ENCODE measurements at regions not wholly inside any gene's neighbourhood (a gene's known extent, or its start where the extent isn't known, plus 50 kb on each side); places are given as distances from the start of the nearest gene placed in this dataset.
"Not testable (repeated sequence)": the region's sequence is repeated elsewhere in the genome, so short reads cannot be mapped to it uniquely, and the experiment has no call there.

- no peak for DNase-seq
These were observed 859.3 kb upstream of the AMOT start for GRCh38 chrX:113699939-113700338.

GRCh38 chrX:113675278-113675677 lies 834.6 kb upstream of the AMOT start:
- no peak for DNase-seq

GRCh38 chrX:113651306-113651705 lies 810.7 kb upstream of the AMOT start:
- DNase-seq = no peak

- DNase-seq = no peak
These were observed 803.8 kb upstream of the AMOT start for GRCh38 chrX:113644426-113644825.

GRCh38 chrX:113634565-113634964 lies 793.9 kb upstream of the AMOT start:
- no peak for DNase-seq

- no peak for DNase-seq
These were observed 788.7 kb upstream of the AMOT start for GRCh38 chrX:113629326-113629725.

- no peak for DNase-seq
These were observed 753.7 kb upstream of the AMOT start for GRCh38 chrX:113594123-113594841.

GRCh38 chrX:113586281-113586898 lies 745.8 kb upstream of the AMOT start:
- no peak for DNase-seq

- DNase-seq = no peak
These were observed 739.9 kb upstream of the AMOT start for GRCh38 chrX:113580486-113580885.

GRCh38 chrX:113558576-113558975 lies 717.9 kb upstream of the AMOT start:
- no peak for DNase-seq

- no peak for DNase-seq
These were observed 711.3 kb upstream of the AMOT start for GRCh38 chrX:113551919-113552318.

GRCh38 chrX:113548308-113549015 lies 707.8 kb upstream of the AMOT start:
- no peak for DNase-seq

- no peak for DNase-seq
These were observed 704.4 kb upstream of the AMOT start for GRCh38 chrX:113545040-113545439.

GRCh38 chrX:113539599-113540356 lies 699.1 kb upstream of the AMOT start:
- DNase-seq = no peak

GRCh38 chrX:113529426-113530013 lies 688.9 kb upstream of the AMOT start:
- no peak for DNase-seq

GRCh38 chrX:113522814-113523213 lies 682.2 kb upstream of the AMOT start:
- peak; percentile 8 for DNase-seq

- DNase-seq = no peak
These were observed 674.3 kb upstream of the AMOT start for GRCh38 chrX:113514906-113515305.

- DNase-seq = no peak
These were observed 672.2 kb upstream of the AMOT start for GRCh38 chrX:113512700-113513395.

- DNase-seq = no peak
These were observed 670.0 kb upstream of the AMOT start for GRCh38 chrX:113510586-113510985.

- no peak for DNase-seq
These were observed 652.3 kb upstream of the AMOT start for GRCh38 chrX:113492895-113493294.

GRCh38 chrX:113473418-113473817 lies 632.8 kb upstream of the AMOT start:
- DNase-seq = no peak

GRCh38 chrX:113473015-113473414 lies 632.4 kb upstream of the AMOT start:
- DNase-seq = not testable (repeated sequence)

Measured in OCI-M1 (cell line).